ENCODE measurements at regions not wholly inside any gene's neighbourhood (a gene's known extent, or its start where the extent isn't known, plus 50 kb on each side); places are given as distances from the start of the nearest gene placed in this dataset.

DNA sequence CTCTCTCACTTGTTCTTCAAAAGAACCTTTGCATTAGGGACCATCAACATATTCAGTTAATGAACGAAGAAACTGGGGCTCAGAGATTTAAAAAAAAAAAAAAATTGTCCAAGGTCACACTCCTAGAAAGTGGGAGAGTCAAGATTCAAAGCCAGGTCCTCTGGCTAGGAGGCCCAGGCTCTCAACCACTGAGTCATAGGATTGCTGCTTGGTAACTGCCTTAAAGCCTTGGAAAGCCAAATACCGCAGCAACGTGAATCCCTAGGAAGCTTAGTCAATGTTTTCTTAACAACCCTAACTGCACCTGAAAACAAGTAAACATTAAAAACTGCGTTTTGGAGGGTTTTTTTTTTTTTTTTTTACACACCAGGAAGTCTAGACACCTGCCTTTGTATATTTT, 156.8 kb downstream of the WNT5A start:
- H3K4me3 Mint-ChIP-seq: no peak overlapping the region
- H3K9me3 Mint-ChIP-seq: no peaks in the 10 kb centered on the region
- H3K4me1 Mint-ChIP-seq: peaks cover 30% of the 10 kb centered on the region
- DNase-seq (ENCODE audit: low spot score in 2 of 2, unreplicated experiment in 2 of 2): no peak
- TF ChIP-seq, protein P1, sequence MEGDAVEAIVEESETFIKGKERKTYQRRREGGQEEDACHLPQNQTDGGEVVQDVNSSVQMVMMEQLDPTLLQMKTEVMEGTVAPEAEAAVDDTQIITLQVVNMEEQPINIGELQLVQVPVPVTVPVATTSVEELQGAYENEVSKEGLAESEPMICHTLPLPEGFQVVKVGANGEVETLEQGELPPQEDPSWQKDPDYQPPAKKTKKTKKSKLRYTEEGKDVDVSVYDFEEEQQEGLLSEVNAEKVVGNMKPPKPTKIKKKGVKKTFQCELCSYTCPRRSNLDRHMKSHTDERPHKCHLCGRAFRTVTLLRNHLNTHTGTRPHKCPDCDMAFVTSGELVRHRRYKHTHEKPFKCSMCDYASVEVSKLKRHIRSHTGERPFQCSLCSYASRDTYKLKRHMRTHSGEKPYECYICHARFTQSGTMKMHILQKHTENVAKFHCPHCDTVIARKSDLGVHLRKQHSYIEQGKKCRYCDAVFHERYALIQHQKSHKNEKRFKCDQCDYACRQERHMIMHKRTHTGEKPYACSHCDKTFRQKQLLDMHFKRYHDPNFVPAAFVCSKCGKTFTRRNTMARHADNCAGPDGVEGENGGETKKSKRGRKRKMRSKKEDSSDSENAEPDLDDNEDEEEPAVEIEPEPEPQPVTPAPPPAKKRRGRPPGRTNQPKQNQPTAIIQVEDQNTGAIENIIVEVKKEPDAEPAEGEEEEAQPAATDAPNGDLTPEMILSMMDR (IDR thresholded peaks at IDR 0.05; ENCODE audit: unreplicated experiment): no peak
- no peaks in the 10 kb centered on the region for H3K36me3 Mint-ChIP-seq
- no peak overlapping the region for H3K27ac Mint-ChIP-seq
- H3K27me3 Mint-ChIP-seq (ENCODE audit: low read depth): no peaks in the 10 kb centered on the region

DNA sequence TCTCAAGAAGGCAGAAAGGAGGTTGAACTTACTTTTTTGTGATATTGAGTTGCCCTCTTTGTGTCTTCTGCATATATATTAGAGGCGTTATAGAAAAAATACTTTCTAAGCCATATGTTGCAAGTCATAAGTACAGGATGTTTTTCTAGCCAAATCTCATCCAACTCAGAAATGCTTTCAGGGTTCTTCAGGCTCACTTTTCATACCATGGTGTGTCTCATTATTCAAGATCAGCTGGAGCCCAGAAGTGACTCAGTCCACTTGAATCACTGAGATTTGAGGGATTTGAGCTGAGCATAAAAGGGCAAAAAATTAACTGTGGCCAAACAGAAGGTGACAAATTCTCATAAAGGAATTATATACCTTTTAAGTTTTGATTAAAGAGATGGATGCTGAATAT, 157.3 kb downstream of the WNT5A start:
- TF ChIP-seq, protein P1 (IDR thresholded peaks at IDR 0.05; ENCODE audit: unreplicated experiment): no peak
- Mint-ChIP-seq H3K4me1 (peaks cover 30% of the 10 kb centered on the region), H3K9me3 (no peaks in the 10 kb centered on the region), H3K36me3 (no peaks in the 10 kb centered on the region), H3K27ac (no peak overlapping the region), H3K27me3 (ENCODE audit: low read depth) (no peaks in the 10 kb centered on the region), H3K4me3 (no peak overlapping the region)
- DNase-seq (ENCODE audit: low spot score in 2 of 2, unreplicated experiment in 2 of 2): no peak

GRCh38 chr3:55327131-55327920, 159.8 kb downstream of the WNT5A start:
- H3K9me3 Mint-ChIP-seq: no peaks in the 10 kb centered on the region
- no peak overlapping the region for H3K4me3 Mint-ChIP-seq
- DNase-seq (ENCODE audit: low spot score in 2 of 2, unreplicated experiment in 2 of 2): no peak
- TF ChIP-seq, protein P1 (IDR thresholded peaks at IDR 0.05; ENCODE audit: unreplicated experiment): no peak
- H3K27ac Mint-ChIP-seq: no peak overlapping the region
- H3K27me3 Mint-ChIP-seq (ENCODE audit: low read depth): no peaks in the 10 kb centered on the region
- H3K36me3 Mint-ChIP-seq: no peaks in the 10 kb centered on the region
- H3K4me1 Mint-ChIP-seq: peaks cover 27% of the 10 kb centered on the region

- DNase-seq (ENCODE audit: low spot score in 2 of 2, unreplicated experiment in 2 of 2): no peak
- H3K36me3 Mint-ChIP-seq: no peaks in the 10 kb centered on the region
- peaks cover 8% of the 10 kb centered on the region for H3K4me1 Mint-ChIP-seq
- TF ChIP-seq, protein P1 (IDR thresholded peaks at IDR 0.05; ENCODE audit: unreplicated experiment): no peak
- H3K27me3 Mint-ChIP-seq (ENCODE audit: low read depth): no peaks in the 10 kb centered on the region
- H3K9me3 Mint-ChIP-seq: peaks cover 3% of the 10 kb centered on the region
- no peak overlapping the region for H3K27ac Mint-ChIP-seq
- H3K4me3 Mint-ChIP-seq: no peak overlapping the region
These were observed 164.5 kb downstream of the WNT5A start for GRCh38 chr3:55322638-55323037.

- DNase-seq (ENCODE audit: low spot score in 2 of 2, unreplicated experiment in 2 of 2): no peak
- H3K4me3 Mint-ChIP-seq: no peak overlapping the region
- TF ChIP-seq, protein P1 (IDR thresholded peaks at IDR 0.05; ENCODE audit: unreplicated experiment): no peak
- peaks cover 8% of the 10 kb centered on the region for H3K4me1 Mint-ChIP-seq
- peaks cover 3% of the 10 kb centered on the region for H3K9me3 Mint-ChIP-seq
- H3K27me3 Mint-ChIP-seq (ENCODE audit: low read depth): no peaks in the 10 kb centered on the region
- no peak overlapping the region for H3K27ac Mint-ChIP-seq
- no peaks in the 10 kb centered on the region for H3K36me3 Mint-ChIP-seq
These were observed 166.2 kb downstream of the WNT5A start for GRCh38 chr3:55320928-55321327.

Data from mesothelial cell of epicardium (in vitro differentiated cells).